NCI-H82 treated with DMSO at 0.1 percent for 48 hours (cell line): ENCODE measurements at regions not wholly inside any gene's neighbourhood (a gene's known extent, or its start where the extent isn't known, plus 50 kb on each side); places are given as distances from the start of the nearest gene placed in this dataset.
"Not testable (repeated sequence)": the region's sequence is repeated elsewhere in the genome, so short reads cannot be mapped to it uniquely, and the experiment has no call there.

Experiments
- DNase-seq: peaks from one replicate; lab custom pipeline; 2025; ENCODE audit not compliant: unreplicated experiment; lab: John Stamatoyannopoulos, UW

DNA sequence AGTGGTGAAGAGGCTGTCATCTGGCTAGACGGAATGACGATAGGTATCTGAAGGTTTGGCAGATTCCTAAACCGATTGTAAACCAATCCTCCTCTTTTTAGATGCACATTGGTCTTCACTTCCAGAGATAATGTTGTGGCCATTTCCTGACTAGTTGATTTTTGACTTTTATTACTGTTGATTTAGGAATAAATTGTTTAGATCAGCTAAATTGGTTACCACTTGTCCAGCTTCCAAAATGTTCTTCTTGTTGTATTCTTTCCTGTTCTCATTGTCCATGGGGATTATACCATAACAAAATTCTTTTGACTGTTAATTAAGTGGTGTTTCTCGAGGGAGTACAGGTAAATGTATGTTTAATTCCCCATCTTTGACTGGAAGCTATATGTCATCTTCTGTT is 119.7 kb downstream of the MACROH2A1 start:
- no peak for DNase-seq

DNA sequence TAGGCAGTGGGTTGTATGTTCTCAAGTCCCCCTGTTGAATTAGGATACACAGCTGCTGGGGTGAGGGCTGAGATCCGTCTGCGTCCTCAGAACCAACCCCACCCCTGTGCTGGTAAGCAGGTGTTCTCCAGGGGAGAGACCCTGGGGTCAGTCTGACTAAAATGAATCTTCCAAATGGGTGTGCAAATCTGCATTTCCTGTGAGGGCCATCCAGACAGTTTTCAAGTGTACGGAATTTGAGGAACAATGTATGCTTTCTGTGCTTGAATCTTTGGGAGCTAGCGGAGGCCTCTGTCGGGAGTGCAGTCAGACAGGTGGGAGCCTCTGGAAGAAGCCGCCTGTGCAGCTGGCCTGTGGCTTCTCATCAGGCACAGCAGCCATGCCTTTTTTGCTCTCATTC is 122.9 kb downstream of the MACROH2A1 start:
- DNase-seq = no peak

DNA sequence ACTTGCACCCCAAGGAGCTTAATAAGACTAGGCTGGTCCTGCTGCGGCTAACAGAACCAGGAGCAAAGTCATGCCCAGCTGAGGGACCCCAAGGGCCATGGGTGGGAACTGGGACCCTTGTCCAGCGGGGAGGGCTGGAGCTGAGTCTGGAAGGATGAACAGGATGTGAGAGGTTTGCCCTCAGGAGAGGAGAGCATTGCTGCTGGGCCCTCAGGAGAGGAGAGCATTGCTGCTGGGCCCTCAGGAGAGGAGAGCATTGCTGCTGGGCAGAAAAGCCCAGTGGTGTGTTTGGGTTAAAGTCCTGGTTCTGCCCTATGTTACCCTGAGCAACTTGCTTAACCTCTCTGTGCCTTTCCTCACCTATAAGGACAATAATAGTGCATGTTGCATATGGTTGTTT is 125.8 kb downstream of the MACROH2A1 start:
- DNase-seq = no peak

DNA sequence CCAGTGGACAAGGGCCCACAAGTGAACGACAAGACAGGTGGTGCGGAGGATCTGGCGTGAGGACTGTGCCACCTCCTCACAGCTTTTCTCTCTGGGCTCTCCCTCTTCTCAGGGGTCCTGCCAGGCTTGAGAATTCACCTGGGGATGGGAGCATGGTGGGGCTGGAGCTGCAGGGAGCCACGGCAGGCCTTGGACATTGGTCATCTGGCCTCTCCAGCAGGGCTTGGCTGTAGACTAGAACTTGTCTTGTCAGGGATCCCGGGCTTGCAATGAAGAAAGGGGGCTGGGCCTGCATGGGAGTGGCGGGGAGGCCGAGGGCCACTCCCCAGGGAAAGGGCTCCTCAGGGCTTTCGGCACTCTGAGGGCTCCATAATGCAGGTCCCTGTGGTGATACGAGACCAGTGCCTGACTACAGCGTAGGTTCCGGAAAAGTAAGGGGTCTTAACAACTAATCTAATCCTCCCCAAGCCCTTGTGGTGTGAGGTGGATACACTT is 126.7 kb downstream of the MACROH2A1 start:
- DNase-seq = no peak

DNA sequence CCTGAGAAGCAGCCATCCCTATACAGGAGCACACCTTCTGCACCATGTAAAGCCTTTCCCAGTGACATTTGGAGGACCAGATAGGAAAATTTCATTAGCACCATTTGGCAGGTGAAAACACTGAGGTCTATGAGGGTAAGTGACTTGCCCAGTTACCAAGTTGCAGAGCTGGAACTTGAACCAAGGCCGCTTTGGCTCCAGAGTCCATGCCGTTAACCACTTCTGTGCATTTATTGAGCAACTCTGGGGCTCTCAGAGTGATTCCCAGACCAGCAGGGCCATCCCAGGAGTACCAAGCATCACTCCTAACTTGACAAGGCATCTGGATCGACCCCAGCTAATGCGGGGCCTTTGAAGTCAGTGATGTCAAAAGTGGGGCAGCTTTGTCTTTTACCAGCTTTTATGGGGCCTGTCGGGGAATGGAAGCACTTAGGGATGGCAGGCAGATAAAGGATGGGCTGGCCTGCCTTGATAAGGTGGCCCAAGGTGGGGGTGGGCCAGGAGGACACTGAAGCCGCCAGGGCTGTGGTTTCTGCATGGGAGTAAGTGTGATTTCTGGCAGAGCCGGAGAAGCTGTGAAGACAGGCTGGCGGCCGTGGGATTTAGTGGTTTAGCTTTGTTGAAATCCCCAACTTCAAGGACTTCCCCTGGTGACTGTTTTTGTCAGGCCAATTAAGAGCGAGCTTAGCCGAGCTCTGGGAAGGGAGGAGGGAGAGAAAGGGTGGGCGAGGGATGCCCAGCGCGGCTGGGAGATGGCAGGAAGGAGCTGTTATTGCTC is 127.3 kb downstream of the MACROH2A1 start:
- DNase-seq = peak; percentile 70

DNA sequence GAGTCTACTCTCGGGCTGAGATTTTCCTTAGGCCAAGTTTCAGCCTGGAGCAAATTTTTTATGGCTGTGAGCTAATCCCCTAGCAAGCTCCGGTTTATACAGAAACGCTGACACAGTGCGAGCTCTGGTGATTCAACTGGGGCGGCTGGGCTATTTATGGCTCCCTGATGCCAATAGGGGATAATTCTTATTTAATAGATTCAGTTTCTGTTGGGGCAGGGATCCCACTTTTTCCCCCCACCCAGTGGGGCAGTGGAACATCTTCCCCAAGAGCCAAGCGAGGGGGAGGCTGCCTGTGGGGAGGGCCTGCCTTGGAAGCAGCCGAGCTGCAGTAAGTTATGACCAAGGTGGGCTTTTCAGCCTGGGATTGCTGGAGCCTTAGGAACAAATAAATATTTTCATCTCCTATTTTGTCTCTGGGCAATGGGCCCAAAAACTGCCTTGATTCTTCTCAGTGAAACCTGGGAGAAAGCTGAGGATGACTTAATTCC is 129.1 kb downstream of the MACROH2A1 start:
- peak; percentile 17 for DNase-seq

DNA sequence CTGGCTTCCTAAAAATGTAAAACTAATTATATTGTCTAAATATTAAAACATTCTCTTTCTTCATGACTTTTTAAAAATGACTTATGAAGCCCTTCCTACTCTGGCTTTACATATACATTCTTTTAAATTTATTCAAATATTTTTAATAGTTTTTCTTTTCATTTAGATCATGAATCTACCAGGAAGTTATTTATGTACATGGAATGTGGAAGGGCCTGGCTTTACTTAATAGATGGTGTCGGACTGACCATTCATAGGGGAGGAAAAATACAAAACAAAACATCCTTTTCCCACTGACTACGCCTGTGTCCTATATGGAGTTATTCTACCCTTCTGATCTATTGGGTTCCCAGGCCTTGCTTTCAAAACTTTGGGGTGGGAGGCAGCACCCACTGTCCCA is 129.8 kb downstream of the MACROH2A1 start:
- DNase-seq = no peak

DNA sequence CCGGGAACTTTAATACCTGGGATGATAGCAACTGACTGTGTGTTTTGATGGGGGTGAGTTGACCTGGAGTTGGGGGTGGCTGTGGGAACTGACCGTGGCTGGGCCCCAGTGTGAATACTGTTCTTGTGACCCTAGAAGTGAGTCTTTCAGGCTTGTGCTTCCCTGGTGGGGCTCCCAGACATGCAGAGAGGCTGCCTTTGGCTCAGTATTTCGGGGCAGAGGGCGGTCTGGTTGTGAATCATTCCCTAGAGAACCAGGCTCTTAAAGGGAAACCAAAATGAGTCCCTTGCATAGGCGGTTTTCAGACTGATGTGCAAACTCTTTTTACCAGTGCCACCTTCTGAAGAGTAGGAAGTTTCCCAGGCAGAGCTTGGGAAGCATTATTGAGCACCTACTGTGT is 132.1 kb downstream of the MACROH2A1 start:
- no peak for DNase-seq

DNA sequence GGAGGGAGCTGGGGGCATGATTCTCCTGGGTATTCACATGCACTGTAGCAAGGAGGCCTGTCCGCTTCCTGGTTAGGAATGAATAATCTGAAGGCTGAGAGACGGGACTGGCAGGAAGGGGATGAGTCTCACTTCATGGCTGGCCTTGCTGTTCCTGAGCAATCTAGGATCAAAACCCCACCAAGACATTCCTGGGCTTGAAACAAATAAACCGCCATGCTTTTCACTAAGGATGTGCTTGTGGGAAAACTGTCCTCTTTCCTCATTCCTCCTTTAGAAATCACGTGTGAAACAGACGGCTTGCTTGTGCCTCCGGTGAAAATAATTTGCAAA is 132.8 kb downstream of the MACROH2A1 start:
- no peak for DNase-seq

DNA sequence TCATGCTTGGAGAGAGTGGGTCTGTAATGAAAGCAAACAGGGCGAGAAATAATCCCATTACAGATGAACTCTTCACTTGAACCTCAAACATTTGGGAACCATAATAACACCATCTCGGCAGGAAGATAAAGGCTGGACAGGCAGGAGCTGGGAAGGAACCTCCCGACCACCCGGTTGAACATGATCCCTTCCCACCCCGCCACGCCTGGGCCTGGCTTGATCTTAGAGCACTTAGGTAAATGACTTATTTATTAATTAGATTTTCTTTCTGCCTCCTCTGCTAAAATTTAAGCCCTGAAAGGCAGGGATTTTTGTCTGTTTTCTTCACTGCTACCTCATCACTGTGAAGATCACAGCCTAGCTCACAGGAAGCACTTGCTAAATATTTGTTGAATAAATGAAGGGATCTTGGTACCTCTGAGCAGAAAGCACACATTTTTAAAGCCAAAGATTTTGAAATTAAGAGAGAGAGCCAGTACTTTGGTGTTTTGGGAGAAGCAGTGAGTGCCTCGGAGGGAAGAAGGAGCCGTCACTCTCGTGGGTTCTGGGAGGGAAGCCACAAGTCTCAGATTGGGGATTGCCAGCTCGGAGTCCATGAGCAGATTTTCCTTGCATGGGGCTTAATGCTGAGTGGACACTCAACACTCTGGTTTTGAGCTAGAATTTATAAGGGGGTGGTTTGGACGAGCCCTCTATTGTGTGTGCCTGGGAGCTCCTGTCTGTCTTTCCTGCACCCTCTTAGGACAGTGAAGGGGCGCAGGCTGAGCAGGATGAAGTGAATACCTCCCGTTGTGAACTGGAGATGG is 133.3 kb downstream of the MACROH2A1 start:
- peak; percentile 95 for DNase-seq

DNA sequence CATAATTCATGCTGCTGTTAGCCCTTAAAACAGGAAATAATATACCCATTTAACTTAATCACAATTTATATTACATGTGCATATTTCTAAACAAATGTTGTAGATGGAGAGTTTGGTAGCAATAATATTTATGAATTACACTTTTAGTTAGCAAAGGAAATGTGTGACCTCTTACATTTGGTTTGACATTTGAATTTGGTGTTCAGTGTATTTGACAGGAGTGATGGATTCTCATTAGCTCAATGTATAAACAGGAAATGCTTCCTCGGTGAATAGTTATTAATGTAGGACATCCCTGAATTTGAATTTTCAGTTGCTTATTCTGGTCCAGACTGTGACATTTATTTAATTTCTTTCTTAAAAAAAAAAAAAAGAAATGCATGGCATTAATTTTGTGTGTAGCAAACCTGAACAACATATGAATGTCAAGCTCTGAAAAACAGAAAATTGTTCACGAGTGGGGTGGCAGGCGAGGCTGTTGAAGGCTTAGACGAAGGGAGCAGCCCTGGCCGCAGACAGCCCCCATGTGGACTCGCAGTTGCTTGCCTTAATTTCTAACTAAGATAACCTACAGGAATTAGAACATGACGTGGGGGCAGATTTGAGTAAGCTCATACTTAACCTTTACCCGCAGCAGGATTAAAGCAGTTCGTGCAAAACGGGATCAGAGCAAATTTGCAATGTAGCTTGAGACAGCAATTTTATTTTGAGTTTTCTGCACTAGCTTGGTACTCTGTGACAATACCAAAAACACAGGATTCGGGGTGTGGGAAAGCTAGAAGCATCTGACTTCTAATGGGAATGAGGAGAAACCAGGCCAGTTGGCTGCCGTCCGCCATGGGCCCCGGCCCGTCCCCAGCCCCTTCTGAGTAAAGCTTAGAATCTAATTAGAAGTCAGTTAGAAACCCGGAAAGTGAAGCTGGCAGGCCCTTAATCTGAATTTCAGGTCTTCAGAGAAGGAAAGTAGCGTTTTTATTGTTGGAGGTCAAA is 134.3 kb downstream of the MACROH2A1 start:
- peak; percentile 89 for DNase-seq

DNA sequence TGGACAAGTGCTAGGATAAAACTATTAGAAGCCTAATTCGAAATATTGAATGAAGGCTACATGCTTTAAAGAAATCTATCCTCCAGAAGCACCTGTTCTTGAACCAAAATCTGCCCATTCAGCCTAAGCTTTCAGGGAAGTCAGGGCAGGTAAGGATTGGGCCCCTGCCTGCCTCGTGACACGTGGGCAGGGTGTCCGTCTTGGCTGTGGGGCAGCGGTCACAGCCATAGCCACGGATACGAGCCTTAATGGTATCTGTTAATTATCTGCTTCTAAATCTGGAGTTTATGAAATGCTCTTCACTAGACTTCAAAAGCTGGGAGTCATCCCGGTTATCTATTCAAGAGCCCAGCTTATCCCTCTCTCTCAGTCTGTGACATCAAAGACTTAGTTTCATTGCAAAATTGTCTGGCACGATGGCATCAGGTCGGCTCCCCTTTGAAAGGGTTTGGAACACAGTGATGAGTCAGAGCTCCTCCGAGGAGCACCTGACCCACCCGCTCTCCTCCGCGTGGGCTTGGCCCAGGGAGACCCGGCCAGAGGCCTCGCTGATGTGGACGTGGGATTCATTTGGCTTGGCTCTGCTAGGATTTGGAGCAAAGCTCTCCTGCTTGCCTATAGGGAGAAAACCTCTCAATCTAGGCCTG is 135.9 kb downstream of the MACROH2A1 start:
- no peak for DNase-seq

DNA sequence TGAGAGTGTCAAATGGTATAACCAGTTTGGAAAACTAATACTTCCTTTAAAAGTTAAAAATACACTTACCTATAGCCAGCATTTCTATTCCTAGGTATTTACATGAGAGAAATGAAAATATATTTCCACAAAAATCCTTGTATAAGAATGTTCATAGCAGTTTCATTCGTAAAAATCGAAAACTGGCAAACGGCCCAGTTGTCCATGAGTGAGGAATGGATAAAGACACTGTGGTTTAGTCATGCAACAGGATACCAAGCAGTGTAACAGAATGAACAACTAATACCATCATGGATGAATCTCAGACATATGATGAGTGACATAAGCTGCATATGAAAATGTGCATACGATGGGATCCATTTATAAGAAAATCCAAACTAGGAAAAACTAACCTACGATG is 136.7 kb downstream of the MACROH2A1 start:
- DNase-seq = no peak

DNA sequence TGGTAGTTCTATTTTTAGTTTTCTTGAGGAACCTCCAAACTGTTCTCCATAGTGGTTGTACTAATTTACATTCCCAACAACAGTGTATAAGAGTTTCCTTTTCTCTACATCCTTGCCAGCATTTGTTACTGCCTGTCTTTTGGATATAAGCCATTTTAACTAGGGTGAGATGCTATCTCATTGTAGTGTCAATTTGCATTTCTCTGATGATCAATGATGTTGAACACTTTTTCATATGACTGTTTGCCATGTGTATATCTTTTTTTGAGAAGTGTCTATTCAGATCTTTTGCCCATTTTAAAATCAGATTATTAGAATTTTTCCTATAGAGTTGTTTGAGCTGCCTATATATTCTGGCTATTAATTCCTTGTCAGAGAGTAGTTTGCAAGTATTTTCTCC is 138.9 kb downstream of the MACROH2A1 start:
- DNase-seq = not testable (repeated sequence)

DNA sequence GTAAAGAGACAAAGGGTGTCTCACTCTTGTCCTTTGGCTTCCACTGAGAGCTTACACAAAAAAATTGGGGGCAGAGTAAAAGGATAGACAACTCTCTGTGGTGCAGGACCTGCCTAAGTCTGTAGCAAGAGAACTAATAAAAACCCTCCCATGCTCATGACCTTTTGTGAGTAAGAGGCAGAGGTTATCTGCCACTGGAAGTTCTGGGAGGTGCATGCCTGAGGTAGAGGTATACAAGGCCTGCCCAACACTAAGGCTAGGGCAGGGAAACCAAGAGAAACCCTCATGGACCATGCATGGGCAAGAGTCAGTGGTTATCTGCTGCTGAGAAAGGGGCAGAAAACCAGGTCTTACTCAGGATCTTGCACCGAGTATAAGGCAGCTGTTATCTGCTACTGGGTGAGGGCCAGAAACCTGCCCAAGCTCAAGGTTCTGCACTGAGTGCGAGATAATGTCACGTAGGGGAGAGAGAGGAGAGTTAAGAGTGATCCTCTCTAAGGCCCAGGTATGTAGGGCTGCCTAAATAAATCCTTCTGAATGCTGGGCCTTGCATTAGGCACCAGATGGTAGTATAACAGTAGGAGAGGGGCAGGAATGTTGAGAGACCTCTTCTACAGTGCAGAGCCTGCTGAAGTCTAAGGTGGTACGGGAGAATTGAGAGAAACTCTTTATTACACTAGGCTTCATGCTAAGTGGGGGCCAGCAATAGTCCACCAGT is 143.4 kb downstream of the MACROH2A1 start:
- no peak for DNase-seq

DNA sequence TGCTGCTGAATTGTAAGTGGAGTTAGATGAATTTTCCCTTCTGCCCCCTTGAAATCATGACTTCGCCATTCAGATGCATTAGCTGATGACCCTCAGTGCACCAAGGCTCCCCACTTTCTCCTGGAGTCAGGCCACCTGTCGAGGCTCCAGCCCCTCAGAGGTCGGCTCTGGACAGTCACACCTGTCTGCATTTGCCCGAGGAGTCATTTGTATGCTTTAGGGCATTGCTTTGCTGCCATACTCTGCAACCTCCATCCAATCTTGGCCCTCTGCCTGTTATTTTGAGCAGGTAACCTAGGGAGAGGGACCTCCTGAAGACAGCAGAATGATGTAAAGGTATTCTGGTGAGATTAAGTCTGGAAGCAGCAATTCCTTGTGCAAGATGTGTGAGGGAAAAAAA is 144.8 kb downstream of the MACROH2A1 start:
- DNase-seq = no peak

DNA sequence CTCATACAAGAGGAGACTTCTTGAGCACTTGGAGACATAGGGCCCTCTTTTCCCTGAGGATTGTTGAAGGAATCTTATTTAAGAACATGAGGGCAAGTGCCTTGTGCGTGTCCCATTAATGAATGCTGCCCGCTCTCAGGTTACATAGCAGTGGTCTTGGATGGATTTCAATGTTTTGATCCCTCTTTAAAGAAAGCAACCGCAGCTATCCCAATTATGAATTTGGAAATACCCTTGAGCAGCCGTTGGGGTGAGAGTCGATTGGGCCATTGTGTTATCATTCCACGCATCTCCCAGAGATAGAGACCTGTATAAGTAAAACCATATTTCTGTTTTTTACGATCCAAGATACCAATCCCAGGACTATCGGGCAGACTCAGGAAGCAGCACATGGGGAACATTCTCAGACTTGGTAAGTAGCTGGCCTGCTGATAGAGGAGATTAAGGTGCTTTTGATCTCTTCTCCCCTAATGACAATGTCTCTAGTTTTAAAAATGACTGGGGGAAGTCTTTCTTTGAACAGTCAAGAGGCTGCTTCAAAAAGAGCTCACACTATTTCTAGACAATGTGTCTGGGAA is 145.3 kb downstream of the MACROH2A1 start:
- no peak for DNase-seq

DNA sequence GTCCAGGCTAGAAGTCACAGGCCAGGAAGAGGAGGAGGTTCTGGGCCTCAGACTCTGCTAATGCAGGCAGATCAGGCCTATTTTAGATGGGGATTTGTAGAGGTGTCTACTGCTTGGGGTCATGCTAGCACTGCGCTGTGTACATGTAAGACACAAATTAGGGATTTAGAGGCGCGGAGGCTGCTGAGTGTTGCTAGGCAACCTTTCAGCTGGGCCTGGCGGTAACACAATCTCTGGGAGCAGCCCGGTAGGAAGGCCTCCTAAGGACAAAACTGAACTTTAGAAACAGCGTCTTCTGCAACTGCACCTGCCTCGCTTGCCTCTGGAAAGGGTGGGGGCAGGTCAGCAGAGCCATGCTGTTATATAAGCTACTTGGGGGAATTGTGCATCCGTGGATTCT is 147.9 kb downstream of the MACROH2A1 start:
- DNase-seq = peak; percentile 44

DNA sequence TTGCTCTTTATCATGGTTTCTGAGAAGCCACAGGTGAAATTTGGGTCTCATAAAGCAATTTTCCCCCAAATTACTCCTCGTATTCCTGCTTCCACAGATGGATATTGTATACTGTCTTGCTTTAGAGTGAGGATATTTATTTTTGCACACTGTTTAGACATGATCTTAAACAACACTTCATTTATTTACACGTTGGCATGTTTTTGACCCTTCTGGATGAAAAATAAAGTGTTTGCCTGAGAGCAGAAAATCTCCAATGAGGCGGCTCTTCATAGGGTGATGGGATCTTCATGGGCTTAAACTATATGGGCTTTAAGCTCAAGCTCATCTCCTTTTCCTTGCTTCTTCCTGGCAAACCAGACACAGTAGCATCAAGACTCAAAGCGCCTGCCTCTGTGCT is 148.4 kb downstream of the MACROH2A1 start:
- DNase-seq = no peak

DNA sequence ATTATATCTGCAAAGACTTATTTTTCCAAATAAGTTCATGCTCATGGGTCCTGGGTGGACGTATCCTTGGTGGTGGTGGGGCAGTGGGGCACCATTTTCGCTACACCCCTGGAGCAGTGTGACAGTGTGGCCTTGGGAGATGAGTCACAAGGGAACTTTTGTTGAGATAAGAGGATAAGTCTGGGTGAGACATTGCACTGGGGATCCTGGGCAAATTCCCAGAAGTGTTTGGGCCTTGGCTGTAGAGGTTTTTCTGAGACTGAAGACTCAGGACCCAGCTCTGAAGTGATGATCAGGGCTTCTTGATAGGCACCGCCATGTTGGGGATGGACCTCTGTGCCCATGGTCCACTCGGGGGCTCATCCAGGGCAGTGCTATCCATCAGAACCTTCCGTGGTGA is 149.4 kb downstream of the MACROH2A1 start:
- no peak for DNase-seq
